Endothelial cell (in vitro differentiated cells): ENCODE measurements at regions not wholly inside any gene's neighbourhood (a gene's known extent, or its start where the extent isn't known, plus 50 kb on each side); places are given as distances from the start of the nearest gene placed in this dataset.
"Not testable (repeated sequence)": the region's sequence is repeated elsewhere in the genome, so short reads cannot be mapped to it uniquely, and the experiment has no call there.

Source experiments
- DNase-seq: peaks from one replicate; pipeline ENCODE4 v3.0.0; 2021; ENCODE audit warnings: low spot score
- H3K27ac Mint-ChIP-seq: one replicate; pipeline ENCODE4 v1.8.0; 2021; ENCODE audit warnings: mixed read lengths, inconsistent platforms; ENCODE audit not compliant: unreplicated experiment
- H3K27me3 Mint-ChIP-seq: one replicate; pipeline ENCODE4 v1.8.0; 2021; ENCODE audit warnings: mild to moderate bottlenecking, moderate library complexity, mixed read lengths, inconsistent platforms; ENCODE audit not compliant: unreplicated experiment
- H3K36me3 Mint-ChIP-seq: one replicate; pipeline ENCODE4 v1.8.0; 2021; ENCODE audit warnings: mild to moderate bottlenecking, low read depth, mixed read lengths, inconsistent platforms; ENCODE audit not compliant: unreplicated experiment
- H3K4me1 Mint-ChIP-seq: one replicate; pipeline ENCODE4 v1.8.0; 2021; ENCODE audit warnings: mild to moderate bottlenecking, mixed read lengths, inconsistent platforms; ENCODE audit not compliant: unreplicated experiment
- H3K4me3 Mint-ChIP-seq: one replicate; pipeline ENCODE4 v1.8.0; 2021; ENCODE audit warnings: mild to moderate bottlenecking, mixed read lengths, inconsistent platforms; ENCODE audit not compliant: unreplicated experiment
- H3K9me3 Mint-ChIP-seq: one replicate; pipeline ENCODE4 v1.8.0; 2021; ENCODE audit warnings: mixed read lengths, inconsistent platforms; ENCODE audit not compliant: unreplicated experiment

- not testable (repeated sequence) for H3K4me1 Mint-ChIP-seq, H3K27ac Mint-ChIP-seq, H3K9me3 Mint-ChIP-seq, DNase-seq, H3K27me3 Mint-ChIP-seq, H3K36me3 Mint-ChIP-seq, H3K4me3 Mint-ChIP-seq
These were observed 1598.0 kb downstream of the RPIA start for GRCh38 chr2:90289291-90289980.

GRCh38 chr2:90290701-90291100 is 1599.2 kb downstream of the RPIA start:
- not testable (repeated sequence) for H3K4me3 Mint-ChIP-seq, H3K27ac Mint-ChIP-seq, H3K4me1 Mint-ChIP-seq, H3K27me3 Mint-ChIP-seq, DNase-seq, H3K36me3 Mint-ChIP-seq, H3K9me3 Mint-ChIP-seq

GRCh38 chr2:90291168-90291883 is 1599.9 kb downstream of the RPIA start:
- DNase-seq, result not testable (repeated sequence)

GRCh38 chr2:90291934-90292333 is 1600.5 kb downstream of the RPIA start:
- peaks cover 12% of the 10 kb centered on the region for H3K9me3 Mint-ChIP-seq
- DNase-seq, H3K4me3 Mint-ChIP-seq, H3K36me3 Mint-ChIP-seq, H3K27ac Mint-ChIP-seq, H3K27me3 Mint-ChIP-seq, H3K4me1 Mint-ChIP-seq: not testable (repeated sequence)

More at GRCh38 chr2:90291168-90291883, 1599.9 kb downstream of the RPIA start:
- H3K27me3 Mint-ChIP-seq, H3K36me3 Mint-ChIP-seq, H3K27ac Mint-ChIP-seq, H3K4me1 Mint-ChIP-seq, H3K4me3 Mint-ChIP-seq: not testable (repeated sequence)
- peaks cover 11% of the 10 kb centered on the region for H3K9me3 Mint-ChIP-seq

- not testable (repeated sequence) for H3K27ac Mint-ChIP-seq, H3K4me1 Mint-ChIP-seq, DNase-seq, H3K4me3 Mint-ChIP-seq, H3K36me3 Mint-ChIP-seq, H3K27me3 Mint-ChIP-seq
- peaks cover 12% of the 10 kb centered on the region for H3K9me3 Mint-ChIP-seq
These were observed 1601.0 kb downstream of the RPIA start for GRCh38 chr2:90292451-90292850.

- H3K27ac Mint-ChIP-seq, DNase-seq, H3K36me3 Mint-ChIP-seq, H3K27me3 Mint-ChIP-seq, H3K4me1 Mint-ChIP-seq, H3K4me3 Mint-ChIP-seq: not testable (repeated sequence)
- H3K9me3 Mint-ChIP-seq, result peaks cover 12% of the 10 kb centered on the region
These were observed 1601.8 kb downstream of the RPIA start for GRCh38 chr2:90293224-90293623.

- H3K36me3 Mint-ChIP-seq, H3K4me3 Mint-ChIP-seq, H3K4me1 Mint-ChIP-seq, H3K27ac Mint-ChIP-seq, H3K27me3 Mint-ChIP-seq, DNase-seq: not testable (repeated sequence)
- peaks cover 12% of the 10 kb centered on the region for H3K9me3 Mint-ChIP-seq
These were observed 1602.3 kb downstream of the RPIA start for GRCh38 chr2:90293806-90294205.

- H3K4me3 Mint-ChIP-seq, H3K27me3 Mint-ChIP-seq, DNase-seq, H3K36me3 Mint-ChIP-seq, H3K27ac Mint-ChIP-seq, H3K4me1 Mint-ChIP-seq: not testable (repeated sequence)
- H3K9me3 Mint-ChIP-seq, result peaks cover 12% of the 10 kb centered on the region
These were observed 1603.7 kb downstream of the RPIA start for GRCh38 chr2:90295036-90295750.

GRCh38 chr2:90296484-90296777 is 1605.0 kb downstream of the RPIA start:
- not testable (repeated sequence) for H3K27me3 Mint-ChIP-seq, H3K4me1 Mint-ChIP-seq, H3K27ac Mint-ChIP-seq, H3K4me3 Mint-ChIP-seq, H3K36me3 Mint-ChIP-seq, DNase-seq
- peaks cover 12% of the 10 kb centered on the region for H3K9me3 Mint-ChIP-seq

- H3K9me3 Mint-ChIP-seq, result peaks cover 12% of the 10 kb centered on the region
- H3K4me3 Mint-ChIP-seq, H3K36me3 Mint-ChIP-seq, H3K4me1 Mint-ChIP-seq, H3K27ac Mint-ChIP-seq, H3K27me3 Mint-ChIP-seq, DNase-seq: not testable (repeated sequence)
These were observed 1606.2 kb downstream of the RPIA start for GRCh38 chr2:90297701-90298100.

GRCh38 chr2:90298126-90298755 is 1606.8 kb downstream of the RPIA start:
- H3K27ac Mint-ChIP-seq, H3K27me3 Mint-ChIP-seq, H3K4me3 Mint-ChIP-seq, H3K4me1 Mint-ChIP-seq, DNase-seq, H3K36me3 Mint-ChIP-seq: not testable (repeated sequence)
- peaks cover 12% of the 10 kb centered on the region for H3K9me3 Mint-ChIP-seq

- H3K4me3 Mint-ChIP-seq, DNase-seq, H3K36me3 Mint-ChIP-seq, H3K27me3 Mint-ChIP-seq, H3K4me1 Mint-ChIP-seq, H3K27ac Mint-ChIP-seq: not testable (repeated sequence)
- H3K9me3 Mint-ChIP-seq, result peaks cover 12% of the 10 kb centered on the region
These were observed 1607.5 kb downstream of the RPIA start for GRCh38 chr2:90298983-90299382.
